K562 (cell line): ENCODE measurements at regions not wholly inside any gene's neighbourhood (a gene's known extent, or its start where the extent isn't known, plus 50 kb on each side); places are given as distances from the start of the nearest gene placed in this dataset.

Source experiments
- CHD1 ChIP-seq: fragments of 200-600 bp; sonication (generic); IDR thresholded peaks from one replicate; pipeline ENCODE4 v1.6.1; 2012; ENCODE audit warnings: mild to moderate bottlenecking, moderate library complexity, low read length, inconsistent platforms
- ESRRB ChIP-seq: fragments of 250-450 bp; sonication (Bioruptor Pico); IDR thresholded peaks from 2 replicates; pipeline ENCODE4 v1.5.0; 2020; ENCODE audit warnings: mild to moderate bottlenecking, moderate library complexity, borderline replicate concordance
- ZNF121 ChIP-seq: sonication (generic); formaldehyde crosslinking; conservative IDR thresholded peaks from 2 replicates; pipeline ENCODE4 v1.8.0; 2022; ENCODE audit warnings: missing genetic modification reagents
- ZNF785 ChIP-seq: fragments of 250-450 bp; sonication (Bioruptor Pico); IDR thresholded peaks from 2 replicates; pipeline ENCODE4 v1.4.0; 2020; ENCODE audit warnings: mild to moderate bottlenecking

DNA sequence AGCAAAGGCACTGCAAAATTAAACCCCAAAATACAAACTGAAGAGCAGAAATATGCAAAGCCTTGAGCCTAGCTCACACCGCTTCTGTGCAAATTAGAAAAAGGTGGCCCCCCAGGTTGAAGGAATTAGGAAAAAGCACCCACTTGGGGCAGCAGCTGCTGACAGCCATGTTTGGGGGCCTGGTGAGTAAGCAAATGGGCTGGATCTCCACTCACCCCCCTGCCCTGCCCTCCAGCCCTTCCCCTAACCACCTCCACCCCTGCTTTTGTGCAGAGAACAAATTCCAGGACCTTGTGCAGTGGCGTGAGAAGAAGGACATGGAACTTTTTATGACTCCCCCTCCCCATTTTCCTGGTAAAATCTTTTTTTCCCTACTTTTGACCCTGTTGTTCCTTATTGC, 92.0 kb upstream of the DNAH5 start:
- TF ChIP-seq ESRRB (CRISPR knock-in tag), result no peak
- no peak for TF ChIP-seq ZNF121 (CRISPR knock-in tag)
- TF ChIP-seq CHD1, result no peak
- no peak for TF ChIP-seq ZNF785 (CRISPR knock-in tag)
